ENCODE measurements at regions not wholly inside any gene's neighbourhood (a gene's known extent, or its start where the extent isn't known, plus 50 kb on each side); places are given as distances from the start of the nearest gene placed in this dataset.

DNA sequence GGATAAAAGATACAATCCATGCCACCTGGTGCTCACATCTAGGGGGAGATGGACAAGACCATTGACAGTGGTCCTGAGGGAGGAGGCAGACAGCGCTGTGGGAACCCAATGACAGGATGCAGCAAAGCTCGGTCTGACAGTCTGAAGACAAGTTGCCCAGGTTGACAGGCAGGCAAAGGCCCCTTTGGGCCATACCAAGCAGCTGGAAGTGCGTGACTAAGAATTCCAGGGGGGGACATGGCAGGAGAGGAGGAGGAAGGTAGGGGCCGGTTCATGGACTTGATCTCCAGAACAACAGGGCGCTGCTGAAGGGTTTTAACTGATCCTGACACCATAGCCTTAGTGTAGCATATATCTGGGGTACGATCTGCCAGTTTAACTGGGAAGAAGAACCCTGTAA lies 83.4 kb downstream of the RPLP1 start:
- TF ChIP-seq, protein P1, sequence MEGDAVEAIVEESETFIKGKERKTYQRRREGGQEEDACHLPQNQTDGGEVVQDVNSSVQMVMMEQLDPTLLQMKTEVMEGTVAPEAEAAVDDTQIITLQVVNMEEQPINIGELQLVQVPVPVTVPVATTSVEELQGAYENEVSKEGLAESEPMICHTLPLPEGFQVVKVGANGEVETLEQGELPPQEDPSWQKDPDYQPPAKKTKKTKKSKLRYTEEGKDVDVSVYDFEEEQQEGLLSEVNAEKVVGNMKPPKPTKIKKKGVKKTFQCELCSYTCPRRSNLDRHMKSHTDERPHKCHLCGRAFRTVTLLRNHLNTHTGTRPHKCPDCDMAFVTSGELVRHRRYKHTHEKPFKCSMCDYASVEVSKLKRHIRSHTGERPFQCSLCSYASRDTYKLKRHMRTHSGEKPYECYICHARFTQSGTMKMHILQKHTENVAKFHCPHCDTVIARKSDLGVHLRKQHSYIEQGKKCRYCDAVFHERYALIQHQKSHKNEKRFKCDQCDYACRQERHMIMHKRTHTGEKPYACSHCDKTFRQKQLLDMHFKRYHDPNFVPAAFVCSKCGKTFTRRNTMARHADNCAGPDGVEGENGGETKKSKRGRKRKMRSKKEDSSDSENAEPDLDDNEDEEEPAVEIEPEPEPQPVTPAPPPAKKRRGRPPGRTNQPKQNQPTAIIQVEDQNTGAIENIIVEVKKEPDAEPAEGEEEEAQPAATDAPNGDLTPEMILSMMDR (IDR thresholded peaks at IDR 0.05; ENCODE audit: borderline replicate concordance, insufficient read depth, low read depth, low read length): no peak
- no peak overlapping the region for H3K4me3 ChIP-seq (ENCODE audit: low read depth, low read length)

DNA sequence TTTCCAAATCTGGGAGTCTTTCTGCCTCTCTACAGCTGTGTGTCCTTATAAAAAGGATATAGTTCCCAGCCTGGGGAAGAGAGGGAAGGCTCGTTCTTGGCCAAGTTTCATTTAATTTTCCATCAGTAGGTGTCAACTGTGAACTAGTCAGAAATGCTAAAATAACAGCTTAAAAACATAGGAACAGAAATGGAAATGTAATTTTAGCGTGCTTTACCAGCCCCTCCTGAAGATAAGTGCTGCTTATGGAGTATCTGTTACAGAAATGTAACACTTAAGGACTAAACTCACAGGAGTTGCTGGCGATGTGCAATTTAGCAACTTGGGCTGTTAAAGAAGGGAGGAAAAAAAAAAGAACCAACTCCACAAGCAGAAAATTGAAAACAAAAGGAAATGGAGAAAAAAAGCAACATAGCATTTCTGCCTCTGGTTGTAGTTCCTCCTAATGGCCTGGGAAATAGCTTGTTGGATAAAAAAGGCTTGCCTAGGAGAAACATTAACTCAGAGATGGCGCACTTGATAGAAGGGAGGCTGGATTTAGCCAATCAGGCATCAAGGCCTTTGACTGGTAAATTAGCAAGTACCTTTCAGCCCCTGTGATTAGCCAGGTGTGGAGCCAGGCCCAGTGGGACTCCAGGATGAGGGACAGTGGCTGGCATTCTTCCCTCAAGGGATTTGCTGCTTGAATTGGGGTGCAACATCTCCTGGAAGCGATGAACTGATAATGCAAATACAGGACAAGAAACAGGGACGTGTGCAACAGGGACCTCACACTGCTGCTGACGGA lies 84.3 kb downstream of the RPLP1 start:
- no peak overlapping the region for H3K4me3 ChIP-seq (ENCODE audit: low read depth, low read length)
- TF ChIP-seq, protein P1 (IDR thresholded peaks at IDR 0.05; ENCODE audit: borderline replicate concordance, insufficient read depth, low read depth, low read length): no peak

DNA sequence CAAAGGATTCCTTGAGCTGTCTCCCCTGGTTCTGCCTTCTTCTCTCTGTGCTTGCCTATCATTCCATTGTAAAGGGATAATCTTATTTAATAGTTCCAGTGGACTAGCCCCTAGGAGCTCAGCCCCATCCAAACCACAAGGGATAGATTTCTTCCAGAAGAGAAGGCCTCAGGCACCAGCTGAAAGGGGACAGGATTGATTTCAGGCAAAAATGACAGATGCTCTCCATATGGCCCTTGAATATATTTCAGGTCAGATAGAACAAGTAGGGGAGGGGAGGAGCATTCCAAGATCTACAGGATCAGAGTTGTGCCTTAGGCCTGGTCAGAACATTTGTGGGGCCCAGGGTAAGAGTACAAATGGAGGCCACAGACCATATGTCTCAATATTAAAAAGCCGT lies 85.3 kb downstream of the RPLP1 start:
- H3K4me3 ChIP-seq (ENCODE audit: low read depth, low read length): no peak overlapping the region
- TF ChIP-seq, protein P1 (IDR thresholded peaks at IDR 0.05; ENCODE audit: borderline replicate concordance, insufficient read depth, low read depth, low read length): no peak

DNA sequence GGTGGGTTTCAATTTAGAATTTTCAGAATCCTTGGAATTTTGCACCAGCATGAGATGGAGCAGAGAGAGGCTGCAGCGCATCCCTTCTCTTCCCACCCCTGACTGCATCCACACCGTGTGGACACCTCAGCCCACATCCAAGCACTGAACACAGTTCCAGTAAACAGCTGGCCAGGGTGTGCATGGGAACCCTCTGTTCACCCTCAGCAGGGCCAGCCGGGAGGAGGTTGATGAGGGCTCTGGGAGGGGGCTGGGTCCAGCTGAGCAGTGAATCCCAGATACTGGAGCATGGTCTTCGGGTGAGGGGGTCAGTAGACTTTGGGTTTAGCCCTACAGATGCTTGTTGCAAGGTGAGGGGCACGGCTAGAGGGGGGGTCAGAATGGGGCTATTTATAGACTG lies 85.8 kb downstream of the RPLP1 start:
- TF ChIP-seq, protein P1 (IDR thresholded peaks at IDR 0.05; ENCODE audit: borderline replicate concordance, insufficient read depth, low read depth, low read length): no peak
- H3K4me3 ChIP-seq (ENCODE audit: low read depth, low read length): no peak overlapping the region

DNA sequence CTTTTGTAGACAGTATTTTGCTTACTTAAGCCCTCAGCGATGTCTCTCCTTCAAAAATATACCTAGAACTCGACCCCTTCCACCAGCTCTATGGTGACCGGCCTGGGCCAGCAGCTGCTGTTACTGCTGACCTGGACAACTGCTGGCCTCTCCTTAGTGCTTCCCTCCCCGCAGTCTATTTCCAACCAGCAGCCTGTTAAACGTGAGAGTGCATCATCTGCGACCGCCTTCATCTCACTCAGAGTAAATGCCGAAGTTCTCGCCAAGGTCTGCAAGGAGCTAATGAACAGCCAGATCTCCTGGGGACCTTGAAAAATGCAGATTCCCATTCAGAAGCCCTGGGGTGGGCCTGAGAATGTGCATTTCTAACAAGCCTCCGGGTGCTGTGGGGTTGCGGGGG lies 86.7 kb downstream of the RPLP1 start:
- no peak overlapping the region for H3K4me3 ChIP-seq (ENCODE audit: low read depth, low read length)
- TF ChIP-seq, protein P1 (IDR thresholded peaks at IDR 0.05; ENCODE audit: borderline replicate concordance, insufficient read depth, low read depth, low read length): no peak

DNA sequence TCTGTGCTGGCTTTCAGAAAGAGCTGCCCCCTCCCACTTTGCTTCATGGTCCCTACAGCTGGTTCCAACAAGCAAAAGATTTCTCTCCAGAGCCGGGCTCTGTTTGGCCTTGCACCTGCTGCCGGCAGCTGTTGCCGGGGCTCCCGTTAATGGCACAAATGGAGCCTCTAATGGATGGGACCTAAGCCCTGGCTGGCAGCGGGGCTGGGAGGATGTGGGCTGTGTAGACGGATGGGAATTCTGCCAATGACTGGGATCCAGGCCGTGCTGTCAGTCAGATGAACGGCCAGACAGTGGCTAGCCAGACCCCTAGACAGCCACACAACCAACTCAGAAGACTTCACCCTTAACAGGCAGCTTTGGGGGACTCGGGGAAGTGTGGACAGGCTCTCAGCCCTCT lies 88.0 kb downstream of the RPLP1 start:
- TF ChIP-seq, protein P1 (IDR thresholded peaks at IDR 0.05; ENCODE audit: borderline replicate concordance, insufficient read depth, low read depth, low read length): no peak
- no peak overlapping the region for H3K4me3 ChIP-seq (ENCODE audit: low read depth, low read length)

DNA sequence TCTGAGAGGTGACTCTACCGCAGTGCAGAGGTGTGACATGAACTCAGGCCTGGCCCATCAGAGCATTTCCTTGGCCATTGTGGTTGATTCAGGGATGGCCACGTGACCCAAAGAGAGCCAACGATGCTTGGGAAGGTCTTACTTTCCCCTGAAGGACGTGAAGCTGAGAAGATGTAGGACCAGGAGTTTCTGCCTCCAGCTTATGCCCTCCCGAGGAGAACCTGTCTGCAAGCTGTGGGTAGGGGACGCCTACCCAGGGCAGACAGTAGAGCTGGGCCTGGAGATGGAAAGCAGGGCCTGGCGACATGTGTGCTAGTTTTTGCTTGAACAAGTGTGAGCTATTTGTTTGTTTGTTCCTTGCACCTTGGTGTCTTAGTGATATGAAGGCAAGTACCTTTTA lies 89.4 kb downstream of the RPLP1 start:
- TF ChIP-seq, protein P1 (IDR thresholded peaks at IDR 0.05; ENCODE audit: borderline replicate concordance, insufficient read depth, low read depth, low read length): no peak
- H3K4me3 ChIP-seq (ENCODE audit: low read depth, low read length): no peak overlapping the region
